Hippocampal formation (tissue), 2 donors: ENCODE measurements at regions not wholly inside any gene's neighbourhood (a gene's known extent, or its start where the extent isn't known, plus 50 kb on each side); places are given as distances from the start of the nearest gene placed in this dataset.

ENCODE experiments used
- DNase-seq, 2 donors: peaks; one replicate each; lab custom pipeline; 2025; lab: John Stamatoyannopoulos, UW

- no peak for DNase-seq
These were observed 710.7 kb upstream of the PTPRD start for GRCh38 chr9:11323457-11323856.

- DNase-seq = no peak
These were observed 713.4 kb upstream of the PTPRD start for GRCh38 chr9:11326231-11326630.

- DNase-seq = no peak
These were observed 715.5 kb upstream of the PTPRD start for GRCh38 chr9:11328326-11328725.

- no peak for DNase-seq
These were observed 722.2 kb upstream of the PTPRD start for GRCh38 chr9:11335011-11335410.

GRCh38 chr9:11338130-11338529, 725.3 kb upstream of the PTPRD start:
- no peak for DNase-seq

GRCh38 chr9:11340654-11341053, 727.9 kb upstream of the PTPRD start:
- DNase-seq = no peak

GRCh38 chr9:11347437-11347836, 734.6 kb upstream of the PTPRD start:
- no peak for DNase-seq

- DNase-seq = no peak
These were observed 735.6 kb upstream of the PTPRD start for GRCh38 chr9:11348366-11348765.

GRCh38 chr9:11349187-11349586, 736.4 kb upstream of the PTPRD start:
- no peak for DNase-seq

- DNase-seq = no peak
These were observed 739.8 kb upstream of the PTPRD start for GRCh38 chr9:11352612-11353011.

GRCh38 chr9:11356067-11356466, 743.3 kb upstream of the PTPRD start:
- DNase-seq = no peak

GRCh38 chr9:11366585-11367129, 753.9 kb upstream of the PTPRD start:
- no peak for DNase-seq

- DNase-seq = no peak
These were observed 762.1 kb upstream of the PTPRD start for GRCh38 chr9:11374926-11375325.

- no peak for DNase-seq
These were observed 789.8 kb upstream of the PTPRD start for GRCh38 chr9:11402621-11403020.

GRCh38 chr9:11414241-11414640, 801.4 kb upstream of the PTPRD start:
- no peak for DNase-seq

GRCh38 chr9:11417782-11418181, 805.0 kb upstream of the PTPRD start:
- no peak for DNase-seq

GRCh38 chr9:11431490-11431889, 818.7 kb upstream of the PTPRD start:
- DNase-seq = no peak

GRCh38 chr9:11432361-11432760, 819.6 kb upstream of the PTPRD start:
- DNase-seq = no peak

GRCh38 chr9:11443631-11444030, 830.8 kb upstream of the PTPRD start:
- DNase-seq = no peak

- no peak for DNase-seq
These were observed 845.3 kb upstream of the PTPRD start for GRCh38 chr9:11457825-11458790.

GRCh38 chr9:11469745-11470144, 856.9 kb upstream of the PTPRD start:
- DNase-seq = no peak

GRCh38 chr9:11471321-11471720, 858.5 kb upstream of the PTPRD start:
- DNase-seq = no peak

- DNase-seq = no peak
These were observed 888.0 kb upstream of the PTPRD start for GRCh38 chr9:11500780-11501179.

GRCh38 chr9:11506980-11507379, 894.2 kb upstream of the PTPRD start:
- no peak for DNase-seq
